NOMO-1 (cell line): ENCODE measurements at regions not wholly inside any gene's neighbourhood (a gene's known extent, or its start where the extent isn't known, plus 50 kb on each side); places are given as distances from the start of the nearest gene placed in this dataset.
A peak's percentile ranks its signal among the peaks of the same experiment; 100 is the strongest.

ENCODE experiments used
- DNase-seq, 2 experiments: peaks; one replicate each; lab custom pipeline; 2025; ENCODE audit not compliant: unreplicated experiment in 2 of 2; lab: John Stamatoyannopoulos, UW

DNA sequence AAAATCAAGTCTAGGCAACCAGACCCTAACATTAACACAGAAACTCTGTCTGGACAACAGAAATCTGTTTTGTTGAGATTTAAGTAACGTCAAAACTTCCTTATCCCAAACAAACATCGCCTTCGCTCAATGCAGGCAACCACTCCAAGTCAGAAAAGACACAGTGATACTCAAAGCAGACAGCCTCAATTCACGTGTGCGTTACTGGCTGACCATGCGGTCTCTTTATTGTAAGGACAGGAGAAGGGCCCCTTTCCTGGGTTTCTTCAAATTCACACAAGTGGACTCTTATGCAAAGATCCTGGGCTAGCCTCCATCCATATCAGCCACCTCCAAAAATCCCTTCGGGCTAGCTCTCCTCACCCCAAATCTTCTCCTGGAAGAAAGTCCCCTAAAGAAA is 467.7 kb downstream of the SOX9 start:
- no peak for DNase-seq

DNA sequence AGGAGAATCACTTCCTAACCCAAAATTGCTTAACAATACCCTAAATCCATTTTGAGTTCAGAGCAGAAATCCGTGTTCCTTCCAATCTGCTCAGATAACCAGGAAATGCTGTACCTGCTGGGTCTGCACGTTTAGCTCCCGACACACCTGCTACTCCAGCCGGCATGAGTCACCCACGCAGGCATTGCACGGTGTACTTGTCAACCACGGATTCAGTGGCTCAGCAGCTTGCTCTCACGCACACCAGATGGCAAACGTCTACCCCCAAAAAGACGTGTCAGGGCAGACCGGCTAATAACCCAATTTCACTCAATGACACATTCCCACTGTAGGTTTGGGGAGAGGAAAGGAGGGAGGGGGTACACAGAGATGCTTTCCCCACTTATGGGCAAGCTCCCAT is 468.1 kb downstream of the SOX9 start:
- no peak for DNase-seq

DNA sequence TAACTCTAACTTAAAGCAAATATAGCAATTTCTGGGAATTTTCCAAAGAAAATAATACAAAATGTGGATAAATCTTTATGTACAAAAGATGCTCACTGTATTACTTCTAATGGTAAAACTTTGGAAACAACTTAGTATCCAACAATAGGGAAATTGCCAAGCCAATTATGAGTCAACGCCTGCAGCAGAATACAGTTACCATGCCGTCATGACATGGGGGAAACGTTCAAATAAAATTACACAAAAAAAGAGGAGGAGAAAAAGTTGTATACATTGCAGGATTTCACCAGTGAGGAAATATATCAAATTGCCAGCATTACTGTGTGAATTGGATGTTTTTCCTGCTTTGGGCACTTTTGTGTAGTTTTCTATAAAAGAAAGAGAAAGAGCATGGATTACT is 469.6 kb downstream of the SOX9 start:
- DNase-seq, result peak in 1 of 2 experiments; percentile 12

DNA sequence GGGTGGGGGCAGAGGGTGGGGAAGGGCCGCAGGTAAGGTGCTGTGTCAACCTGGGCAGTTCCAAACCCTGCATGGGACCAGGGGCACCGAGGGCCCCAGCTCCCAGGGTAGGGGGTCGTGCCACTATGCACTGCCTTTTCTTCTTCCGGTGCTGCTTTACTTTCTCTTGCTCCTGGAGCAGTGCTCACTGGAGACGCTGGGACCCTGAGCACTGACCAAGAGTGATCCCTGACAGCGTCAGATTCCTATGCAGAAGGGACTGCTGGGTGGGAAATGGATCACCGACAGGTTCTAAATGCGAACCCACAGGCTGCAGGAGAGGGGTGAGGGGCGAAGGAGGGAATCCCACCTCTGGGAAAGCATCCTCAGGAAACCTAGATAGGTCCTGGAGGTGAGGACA is 470.1 kb downstream of the SOX9 start:
- DNase-seq, result no peak

DNA sequence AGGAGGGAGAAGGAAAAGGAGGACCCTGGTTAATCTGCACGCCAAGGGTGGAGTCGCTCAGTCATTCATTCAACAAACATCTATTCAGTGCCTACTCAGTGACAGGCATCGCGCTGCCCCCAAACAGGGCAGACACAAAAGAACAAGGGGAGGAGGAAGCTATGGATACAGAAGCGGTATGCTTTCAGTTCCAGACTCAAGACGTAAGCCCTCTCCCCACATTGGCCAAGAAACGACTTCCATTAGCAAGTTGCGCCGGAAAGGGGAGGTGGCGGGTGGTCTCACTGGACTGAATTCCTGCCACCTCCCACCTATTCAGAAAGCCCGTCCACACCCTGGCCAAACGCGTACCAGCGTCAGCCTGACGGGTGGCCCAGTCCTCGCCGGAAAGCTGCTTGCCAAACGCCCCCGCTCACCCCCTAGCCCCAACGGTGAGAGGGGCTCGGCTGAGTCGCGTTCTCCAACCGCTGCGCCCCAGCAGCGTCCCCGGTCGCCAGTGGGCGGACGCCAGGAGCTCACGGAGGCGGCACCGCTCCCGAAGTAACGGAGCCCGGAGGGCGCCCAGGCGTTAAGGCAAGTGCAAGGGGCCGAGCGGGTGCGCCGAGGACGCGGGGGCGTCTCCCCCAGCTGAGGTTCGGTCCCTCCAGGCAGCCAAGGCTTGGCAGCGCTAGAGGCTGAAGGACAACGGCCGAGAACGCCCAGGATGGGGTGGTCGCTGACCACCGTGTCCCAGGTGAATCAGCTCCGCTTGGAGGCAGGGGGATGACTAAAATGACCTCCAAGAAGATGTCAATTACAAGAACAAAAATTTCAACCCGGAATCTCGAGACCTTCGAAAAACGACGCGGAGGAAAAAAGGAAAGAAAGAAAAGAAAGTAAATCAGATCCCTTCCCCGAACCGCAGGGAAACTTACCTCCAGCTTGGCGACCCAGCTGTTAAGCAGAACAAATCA is 470.7 kb downstream of the SOX9 start:
- no peak for DNase-seq

DNA sequence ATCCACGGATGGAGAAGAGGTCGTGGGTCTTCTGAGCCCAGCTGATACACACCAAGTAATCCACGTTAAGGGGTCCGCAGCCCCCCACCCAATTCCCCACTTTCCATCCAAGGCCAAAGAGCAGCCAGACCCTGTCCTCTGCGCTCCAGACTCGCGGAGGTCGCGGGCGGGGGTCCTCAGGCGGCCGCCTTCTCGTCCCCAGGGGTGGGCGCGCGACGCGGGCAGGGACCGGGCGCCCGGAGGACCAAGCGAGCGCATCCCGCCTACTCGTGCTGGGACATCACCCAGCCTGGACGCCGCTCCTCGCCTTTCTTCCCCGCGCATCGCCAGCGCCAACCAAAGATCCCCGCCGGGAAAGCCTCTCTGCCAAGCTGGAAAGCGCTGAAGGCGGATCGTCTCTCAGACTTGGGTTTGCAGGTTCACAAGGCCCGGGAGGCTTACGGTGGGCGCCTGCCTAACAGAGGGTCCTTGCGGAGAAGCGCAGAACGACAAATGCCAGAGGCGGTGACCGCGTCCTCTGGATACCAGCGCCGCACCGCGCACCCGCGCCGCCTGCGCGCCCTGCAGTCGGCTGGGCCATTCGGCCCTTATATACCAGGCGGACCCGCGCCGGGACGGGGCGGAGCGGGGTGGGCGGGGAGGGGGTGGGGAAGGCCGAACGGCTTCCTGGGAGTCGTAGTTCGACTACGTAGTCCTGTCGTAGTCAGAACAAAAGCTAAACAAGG is 471.6 kb downstream of the SOX9 start:
- DNase-seq, result peak; percentile 56 to 72

DNA sequence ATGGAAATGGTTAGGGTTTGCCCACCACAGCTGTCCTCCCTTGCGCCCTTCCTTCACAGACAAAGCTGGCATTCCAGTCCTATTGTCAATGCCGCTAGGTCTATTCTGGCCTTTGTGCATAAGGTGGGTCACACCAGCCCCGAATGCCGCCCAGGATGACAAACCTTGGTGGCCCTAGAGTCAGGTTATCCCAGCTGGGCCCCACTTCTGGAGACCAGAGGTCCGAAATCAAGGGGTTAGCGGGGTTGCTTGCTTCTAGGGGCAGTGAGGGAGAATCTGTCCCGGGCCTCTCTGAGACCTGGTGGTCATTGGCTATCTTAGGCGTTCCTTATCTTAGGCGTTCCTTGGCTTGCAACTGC is 472.1 kb downstream of the SOX9 start:
- DNase-seq, result no peak

DNA sequence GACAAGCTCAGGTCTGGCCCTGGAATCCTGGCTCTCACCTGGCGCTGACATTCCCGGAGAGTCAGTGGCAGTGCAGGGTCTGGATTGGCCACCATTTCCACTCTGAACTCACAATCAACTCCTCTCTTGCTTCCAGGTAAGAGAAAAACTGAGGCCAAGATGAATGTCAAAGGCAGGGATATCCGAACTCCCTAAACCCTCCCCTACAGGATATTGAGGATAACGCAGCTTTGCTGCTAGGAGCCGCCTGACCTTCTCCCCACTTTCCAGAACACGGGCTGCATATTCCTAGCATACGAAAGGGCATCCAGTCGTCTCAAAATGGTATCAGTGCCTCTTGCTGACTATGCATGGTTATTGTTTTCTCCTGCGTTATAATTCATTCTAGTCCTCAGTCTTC is 473.4 kb downstream of the SOX9 start:
- no peak for DNase-seq
